Neural crest cell (in vitro differentiated cells): ENCODE measurements at regions not wholly inside any gene's neighbourhood (a gene's known extent, or its start where the extent isn't known, plus 50 kb on each side); places are given as distances from the start of the nearest gene placed in this dataset.

Experiments
- DNase-seq: peaks from one replicate; pipeline ENCODE4 v3.0.0; 2021; ENCODE audit warnings: low read depth, mixed read lengths, low spot score
- H3K27ac Mint-ChIP-seq: one replicate; pipeline ENCODE4 v1.8.0; 2021; ENCODE audit warnings: mild to moderate bottlenecking, mixed read lengths; ENCODE audit not compliant: unreplicated experiment
- H3K27me3 Mint-ChIP-seq: 2 replicates; pipeline ENCODE4 v1.8.0; 2021; ENCODE audit warnings: low read depth, mild to moderate bottlenecking, mixed read lengths
- H3K36me3 Mint-ChIP-seq: 2 replicates; pipeline ENCODE4 v1.8.0; 2021; ENCODE audit warnings: low read depth, mild to moderate bottlenecking, mixed read lengths
- H3K4me1 Mint-ChIP-seq: 2 replicates; pipeline ENCODE4 v1.8.0; 2021; ENCODE audit warnings: mixed read lengths
- H3K4me3 Mint-ChIP-seq: one replicate; pipeline ENCODE4 v1.8.0; 2021; ENCODE audit warnings: mild to moderate bottlenecking, mixed read lengths
- H3K9me3 Mint-ChIP-seq: 2 replicates; pipeline ENCODE4 v1.8.0; 2021; ENCODE audit warnings: mixed read lengths
- CTCF ChIP-seq: fragments of 200-600 bp; sonication (generic); conservative IDR thresholded peaks from 2 replicates; pipeline ENCODE4 v1.5.0; 2021; ENCODE audit warnings: antibody characterized with exemption, mild to moderate bottlenecking

- Mint-ChIP-seq H3K36me3 (no peaks in the 10 kb centered on the region), H3K9me3 (peaks cover 6% of the 10 kb centered on the region), H3K27me3 (no peaks in the 10 kb centered on the region), H3K27ac (no peak overlapping the region), H3K4me1 (peaks cover 5% of the 10 kb centered on the region), H3K4me3 (no peak overlapping the region)
- no peak for TF ChIP-seq CTCF
- no peak for DNase-seq
These were observed 90.2 kb upstream of the KLF13 start for GRCh38 chr15:31236184-31237042.

- no peak for TF ChIP-seq CTCF
- no peaks in the 10 kb centered on the region for H3K36me3 Mint-ChIP-seq
- H3K4me3 Mint-ChIP-seq, result no peak overlapping the region
- peaks cover 5% of the 10 kb centered on the region for H3K4me1 Mint-ChIP-seq
- H3K27ac Mint-ChIP-seq, result no peak overlapping the region
- H3K9me3 Mint-ChIP-seq, result peaks cover 3% of the 10 kb centered on the region
- no peaks in the 10 kb centered on the region for H3K27me3 Mint-ChIP-seq
- DNase-seq, result no peak
These were observed 89.7 kb upstream of the KLF13 start for GRCh38 chr15:31237043-31237324.

GRCh38 chr15:31238906-31239305, 87.7 kb upstream of the KLF13 start:
- TF ChIP-seq CTCF, result no peak
- peaks cover 5% of the 10 kb centered on the region for H3K4me1 Mint-ChIP-seq
- peaks cover 3% of the 10 kb centered on the region for H3K9me3 Mint-ChIP-seq
- H3K4me3 Mint-ChIP-seq, result no peak overlapping the region
- no peak overlapping the region for H3K27ac Mint-ChIP-seq
- H3K27me3 Mint-ChIP-seq, result no peaks in the 10 kb centered on the region
- no peaks in the 10 kb centered on the region for H3K36me3 Mint-ChIP-seq
- no peak for DNase-seq

GRCh38 chr15:31239409-31239808, 87.2 kb upstream of the KLF13 start:
- no peak overlapping the region for H3K4me3 Mint-ChIP-seq
- H3K4me1 Mint-ChIP-seq, result peaks cover 5% of the 10 kb centered on the region
- no peaks in the 10 kb centered on the region for H3K27me3 Mint-ChIP-seq
- peaks cover 6% of the 10 kb centered on the region for H3K9me3 Mint-ChIP-seq
- no peaks in the 10 kb centered on the region for H3K36me3 Mint-ChIP-seq
- no peak for TF ChIP-seq CTCF
- H3K27ac Mint-ChIP-seq, result no peak overlapping the region
- no peak for DNase-seq

- DNase-seq, result no peak
- Mint-ChIP-seq H3K36me3 (no peaks in the 10 kb centered on the region), H3K4me3 (no peak overlapping the region), H3K4me1 (no peaks in the 10 kb centered on the region), H3K9me3 (peaks cover 9% of the 10 kb centered on the region), H3K27ac (no peak overlapping the region), H3K27me3 (no peaks in the 10 kb centered on the region)
- no peak for TF ChIP-seq CTCF
These were observed 84.6 kb upstream of the KLF13 start for GRCh38 chr15:31241888-31242522.
